ENCODE measurements at regions not wholly inside any gene's neighbourhood (a gene's known extent, or its start where the extent isn't known, plus 50 kb on each side); places are given as distances from the start of the nearest gene placed in this dataset.

GRCh38 chr4:153110739-153111138 is 93.5 kb upstream of the TRIM2 start:
- TF ChIP-seq CTCF (IDR thresholded peaks at IDR 0.05) (no peak), EZH2phosphoT487 (IDR thresholded peaks at IDR 0.05) (no peak)

All from neural progenitor cell (in vitro differentiated cells).